ENCODE measurements at regions not wholly inside any gene's neighbourhood (a gene's known extent, or its start where the extent isn't known, plus 50 kb on each side); places are given as distances from the start of the nearest gene placed in this dataset.
"Not testable (repeated sequence)": the region's sequence is repeated elsewhere in the genome, so short reads cannot be mapped to it uniquely, and the experiment has no call there.

DNA sequence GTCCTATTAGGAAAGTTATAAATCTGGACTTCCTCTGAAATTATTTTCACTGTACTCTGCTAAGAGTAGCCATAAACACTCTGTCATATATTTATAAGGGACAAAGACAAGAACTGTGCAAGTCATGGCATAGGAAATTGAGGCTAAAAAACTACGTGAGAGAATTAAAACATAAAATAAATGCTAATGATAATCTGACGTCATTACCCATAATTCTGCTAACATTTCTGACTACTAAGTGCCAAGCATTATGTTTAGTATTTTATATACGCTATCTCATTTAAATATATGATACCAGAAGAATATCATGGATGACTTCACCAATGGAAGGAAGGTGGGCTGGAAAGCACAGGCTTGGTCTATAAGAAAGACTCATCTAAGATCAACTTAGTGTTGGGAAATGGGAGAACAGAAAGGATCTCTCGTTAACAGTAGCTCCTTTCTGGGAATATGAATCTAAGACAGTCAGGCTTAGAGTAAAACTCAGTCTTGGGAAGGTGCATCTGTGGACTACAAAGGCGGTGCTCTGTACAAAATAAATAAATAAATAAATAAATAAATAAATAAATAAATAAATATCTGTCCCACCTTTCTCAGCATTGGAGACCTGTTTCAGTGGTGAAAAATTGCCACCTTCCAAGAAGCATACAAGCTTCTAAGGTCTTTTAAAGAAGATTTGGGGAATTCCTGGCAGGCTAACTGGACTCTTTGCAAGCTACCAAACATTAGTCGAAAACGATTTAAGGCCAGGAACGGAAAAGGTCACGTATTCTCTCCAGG, 267.4 kb downstream of the CGGBP1 start:
- no peak overlapping the region for H3K27ac Mint-ChIP-seq
- CTCF ChIA-PET: interaction anchor here (0.9 to 1.3 kb wide), 2 partner anchors 19 to 391 kb away, joined by 3 read pairs; no protein-coding TSS in a partner anchor
- DNase-seq: no peak
- H3K36me3 Mint-ChIP-seq: no peaks in the 10 kb centered on the region
- peaks cover 53% of the 10 kb centered on the region for H3K27me3 Mint-ChIP-seq
- intact Hi-C loops (cut with micrococcal nuclease): loop anchor here (10.0 kb wide), 1 partner anchor 203 kb away; no protein-coding TSS in a partner anchor
- no peak overlapping the region for H3K4me3 Mint-ChIP-seq
- peaks cover 23% of the 10 kb centered on the region for H3K4me1 Mint-ChIP-seq (ENCODE audit: low read depth)
- POLR2A ChIA-PET: no interaction called here
- no peaks in the 10 kb centered on the region for H3K9me3 Mint-ChIP-seq

DNA sequence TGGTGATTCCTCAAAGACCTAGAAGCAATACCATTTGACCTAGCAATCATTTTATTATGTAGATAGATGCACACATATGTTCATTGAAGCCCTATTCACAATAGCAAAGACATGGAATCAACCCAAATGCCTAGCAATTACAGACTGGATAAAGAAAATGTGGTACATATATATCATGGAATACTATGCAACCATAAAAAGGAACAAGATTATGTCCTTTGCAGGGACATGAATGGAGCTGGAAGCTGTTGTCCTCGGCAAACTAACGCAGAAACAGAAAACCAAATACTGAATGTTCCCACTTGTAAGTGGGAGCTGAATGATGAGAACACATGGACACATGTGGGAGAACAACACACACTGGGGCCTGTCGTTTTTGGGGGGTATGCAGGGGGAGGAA, 269.8 kb downstream of the CGGBP1 start:
- CTCF ChIA-PET: interaction anchor here (0.6 to 0.9 kb wide), 2 partner anchors 13 to 18 kb away, joined by 3 read pairs; no protein-coding TSS in a partner anchor
- Mint-ChIP-seq H3K4me1 (ENCODE audit: low read depth) (peaks cover 16% of the 10 kb centered on the region), H3K27me3 (peaks cover 41% of the 10 kb centered on the region)
- POLR2A ChIA-PET; H3K9me3 Mint-ChIP-seq; H3K36me3 Mint-ChIP-seq; H3K4me3 Mint-ChIP-seq; H3K27ac Mint-ChIP-seq; intact Hi-C loops (cut with micrococcal nuclease); DNase-seq: not testable (repeated sequence)

DNA sequence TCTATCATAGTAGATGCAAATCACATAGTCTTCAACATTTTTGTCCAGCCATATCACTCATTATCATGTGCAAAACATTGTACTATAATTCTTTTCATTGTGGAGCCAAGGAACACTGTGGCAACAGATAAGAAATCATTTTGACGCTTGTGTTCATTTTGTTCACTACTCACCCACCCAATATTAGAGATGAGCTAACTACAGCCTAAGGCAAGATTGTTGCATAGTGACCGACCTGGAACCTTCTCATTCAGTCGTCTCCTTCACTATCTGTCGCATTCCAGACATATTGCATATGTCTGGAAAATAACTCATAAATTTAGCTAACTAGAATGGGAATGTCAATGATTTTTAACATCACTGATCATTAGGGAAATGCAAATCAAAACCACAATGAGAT, 270.3 kb downstream of the CGGBP1 start:
- no peaks in the 10 kb centered on the region for H3K9me3 Mint-ChIP-seq
- DNase-seq: no peak
- peaks cover 36% of the 10 kb centered on the region for H3K27me3 Mint-ChIP-seq
- peaks cover 13% of the 10 kb centered on the region for H3K4me1 Mint-ChIP-seq (ENCODE audit: low read depth)
- no peak overlapping the region for H3K4me3 Mint-ChIP-seq
- POLR2A ChIA-PET: no interaction called here
- no peak overlapping the region for H3K27ac Mint-ChIP-seq
- no peaks in the 10 kb centered on the region for H3K36me3 Mint-ChIP-seq
- CTCF ChIA-PET: interaction anchor here (0.6 to 0.9 kb wide), 2 partner anchors 12 to 17 kb away, joined by 3 read pairs; no protein-coding TSS in a partner anchor
- intact Hi-C loops (cut with micrococcal nuclease): no loop called here

GRCh38 chr3:87780811-87781210, 278.0 kb downstream of the CGGBP1 start:
- DNase-seq: no peak
- Mint-ChIP-seq H3K9me3 (no peaks in the 10 kb centered on the region), H3K27ac (no peak overlapping the region), H3K27me3 (peaks cover 14% of the 10 kb centered on the region), H3K4me1 (ENCODE audit: low read depth) (no peaks in the 10 kb centered on the region), H3K36me3 (peaks cover 1% of the 10 kb centered on the region), H3K4me3 (no peak overlapping the region)
- ChIA-PET CTCF (interaction anchor here (1.0 kb wide), 1 partner anchor 9 kb away, joined by 6 read pairs; no protein-coding TSS in a partner anchor), POLR2A (no interaction called here)
- intact Hi-C loops (cut with micrococcal nuclease): no loop called here

GRCh38 chr3:87778876-87779275, 279.9 kb downstream of the CGGBP1 start:
- DNase-seq: no peak
- Mint-ChIP-seq H3K4me1 (ENCODE audit: low read depth) (no peaks in the 10 kb centered on the region), H3K9me3 (no peaks in the 10 kb centered on the region), H3K4me3 (no peak overlapping the region), H3K27me3 (peaks cover 16% of the 10 kb centered on the region), H3K27ac (no peak overlapping the region), H3K36me3 (peaks cover 1% of the 10 kb centered on the region)
- CTCF ChIA-PET: no interaction called here
- POLR2A ChIA-PET: no interaction called here
- intact Hi-C loops (cut with micrococcal nuclease): no loop called here

DNA sequence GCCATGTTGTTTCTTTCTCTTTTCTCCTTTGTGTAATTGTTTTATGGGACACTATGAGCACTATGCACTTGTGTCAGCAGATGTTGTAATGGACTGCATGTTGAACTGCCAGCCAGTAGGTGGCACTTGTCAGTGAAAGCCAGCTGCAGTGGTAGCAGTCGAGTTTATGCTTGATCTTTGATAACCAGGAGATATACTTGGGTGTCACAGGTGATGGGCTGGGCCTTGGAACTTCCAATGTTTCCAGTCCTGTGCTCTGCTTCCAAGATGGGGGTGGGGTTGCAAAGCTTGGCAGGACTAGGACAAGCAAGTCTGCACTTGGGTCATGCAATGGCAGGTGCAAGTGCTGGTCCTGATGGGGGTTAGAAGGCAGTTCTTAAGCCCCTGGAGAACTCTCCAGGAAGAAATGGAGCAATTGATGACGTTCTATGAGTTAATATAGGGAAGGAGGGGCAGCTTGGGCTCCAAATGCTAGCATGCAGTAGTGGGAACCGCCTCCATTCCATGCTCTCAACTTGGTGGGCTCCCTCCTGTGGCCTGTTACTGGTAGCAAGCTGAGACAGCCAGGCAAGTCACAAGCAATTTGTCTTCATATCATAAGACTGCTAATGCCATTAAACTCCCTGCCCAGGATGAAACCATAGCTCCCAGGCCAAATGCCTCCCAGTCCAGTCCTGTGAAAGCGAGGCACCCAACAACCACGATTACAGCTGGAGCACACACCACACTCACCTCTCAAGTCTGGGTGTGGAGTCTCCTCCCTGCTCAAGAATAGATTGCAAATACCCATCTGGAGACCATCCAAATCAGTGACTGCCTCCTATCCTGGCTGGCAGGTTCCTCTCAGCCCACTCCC, 287.2 kb downstream of the CGGBP1 start:
- ChIA-PET CTCF (interaction anchor here (0.9 to 1.8 kb wide), 17 partner anchors 8 to 473 kb away, joined by 3 to 20 read pairs (median 5); no protein-coding TSS in a partner anchor), POLR2A (no interaction called here)
- Mint-ChIP-seq H3K27me3 (peaks cover 4% of the 10 kb centered on the region), H3K9me3 (no peaks in the 10 kb centered on the region), H3K4me1 (ENCODE audit: low read depth) (no peaks in the 10 kb centered on the region), H3K4me3 (no peak overlapping the region), H3K36me3 (no peaks in the 10 kb centered on the region), H3K27ac (no peak overlapping the region)
- intact Hi-C loops (cut with micrococcal nuclease): loop anchor here (1.0 to 2.0 kb wide), 4 partner anchors 232 to 473 kb away; no protein-coding TSS in a partner anchor
- peak; percentile 33 for DNase-seq

DNA sequence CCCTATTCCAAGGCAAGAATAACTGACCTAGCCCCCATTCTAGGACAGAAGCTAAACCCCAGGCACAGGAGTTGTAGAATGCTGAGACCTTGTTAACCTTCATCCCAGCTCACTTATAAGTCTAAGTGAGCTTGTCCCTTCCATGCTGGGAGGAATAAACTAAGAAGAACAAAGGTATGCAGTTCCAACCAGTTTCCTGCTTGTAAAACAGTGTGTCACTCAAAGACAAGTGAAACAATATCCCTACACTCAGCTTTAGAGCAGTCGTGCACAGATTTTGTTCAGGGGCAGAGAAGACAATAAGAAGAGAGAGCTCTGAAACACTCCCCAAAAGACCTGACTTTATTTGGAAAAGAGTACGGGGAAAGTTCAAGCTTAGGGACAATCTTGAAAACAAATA, 292.1 kb downstream of the CGGBP1 start:
- no peak overlapping the region for H3K27ac Mint-ChIP-seq
- intact Hi-C loops (cut with micrococcal nuclease): no loop called here
- no peak overlapping the region for H3K4me3 Mint-ChIP-seq
- no peak for DNase-seq
- H3K36me3 Mint-ChIP-seq: no peaks in the 10 kb centered on the region
- ChIA-PET POLR2A (no interaction called here), CTCF (no interaction called here)
- peaks cover 2% of the 10 kb centered on the region for H3K27me3 Mint-ChIP-seq
- no peaks in the 10 kb centered on the region for H3K4me1 Mint-ChIP-seq (ENCODE audit: low read depth)
- H3K9me3 Mint-ChIP-seq: no peaks in the 10 kb centered on the region

- Mint-ChIP-seq H3K27me3 (peaks cover 2% of the 10 kb centered on the region), H3K4me3 (no peak overlapping the region), H3K4me1 (ENCODE audit: low read depth) (no peaks in the 10 kb centered on the region), H3K27ac (no peak overlapping the region), H3K36me3 (no peaks in the 10 kb centered on the region), H3K9me3 (no peaks in the 10 kb centered on the region)
- ChIA-PET POLR2A (no interaction called here), CTCF (no interaction called here)
- intact Hi-C loops (cut with micrococcal nuclease): no loop called here
- no peak for DNase-seq
These were observed 293.5 kb downstream of the CGGBP1 start for GRCh38 chr3:87765256-87765655.

- H3K36me3 Mint-ChIP-seq: no peaks in the 10 kb centered on the region
- ChIA-PET POLR2A (no interaction called here), CTCF (no interaction called here)
- no peaks in the 10 kb centered on the region for H3K4me1 Mint-ChIP-seq (ENCODE audit: low read depth)
- H3K27me3 Mint-ChIP-seq: no peaks in the 10 kb centered on the region
- H3K4me3 Mint-ChIP-seq: no peak overlapping the region
- intact Hi-C loops (cut with micrococcal nuclease): no loop called here
- no peaks in the 10 kb centered on the region for H3K9me3 Mint-ChIP-seq
- DNase-seq: no peak
- H3K27ac Mint-ChIP-seq: no peak overlapping the region
These were observed 297.0 kb downstream of the CGGBP1 start for GRCh38 chr3:87761795-87762194.

DNA sequence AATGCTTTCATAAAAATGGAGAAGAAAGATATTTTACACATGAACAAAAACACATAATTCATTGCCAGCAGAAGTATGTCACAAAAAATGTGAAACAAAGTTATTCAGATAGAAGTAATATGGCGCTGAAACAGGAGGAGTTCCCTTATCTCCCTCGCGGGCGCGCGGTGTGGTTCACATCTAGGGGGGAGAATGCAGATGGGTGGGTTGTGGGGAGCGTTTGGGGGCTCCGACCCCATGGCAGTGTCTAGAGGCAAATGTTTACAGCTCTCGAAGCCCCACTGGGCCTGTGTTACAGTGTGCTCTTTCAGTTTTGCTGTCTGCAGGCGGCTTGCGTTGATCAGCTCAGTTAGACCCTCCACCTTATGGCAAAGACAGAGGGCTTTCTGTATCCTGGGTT, 297.5 kb downstream of the CGGBP1 start:
- Mint-ChIP-seq H3K36me3 (no peaks in the 10 kb centered on the region), H3K4me3 (no peak overlapping the region), H3K27ac (no peak overlapping the region), H3K4me1 (ENCODE audit: low read depth) (no peaks in the 10 kb centered on the region), H3K27me3 (no peaks in the 10 kb centered on the region), H3K9me3 (no peaks in the 10 kb centered on the region)
- intact Hi-C loops (cut with micrococcal nuclease): no loop called here
- POLR2A ChIA-PET: no interaction called here
- DNase-seq: no peak
- CTCF ChIA-PET: no interaction called here

GRCh38 chr3:87756616-87757015, 302.2 kb downstream of the CGGBP1 start:
- Mint-ChIP-seq H3K9me3 (peaks cover 4% of the 10 kb centered on the region), H3K27me3 (no peaks in the 10 kb centered on the region), H3K27ac (no peak overlapping the region), H3K36me3 (no peaks in the 10 kb centered on the region), H3K4me1 (ENCODE audit: low read depth) (no peaks in the 10 kb centered on the region), H3K4me3 (no peak overlapping the region)
- CTCF ChIA-PET: no interaction called here
- DNase-seq: no peak
- POLR2A ChIA-PET: no interaction called here
- intact Hi-C loops (cut with micrococcal nuclease): no loop called here

GRCh38 chr3:87755852-87756251, 303.0 kb downstream of the CGGBP1 start:
- peaks cover 4% of the 10 kb centered on the region for H3K9me3 Mint-ChIP-seq
- ChIA-PET CTCF (no interaction called here), POLR2A (no interaction called here)
- DNase-seq: no peak
- intact Hi-C loops (cut with micrococcal nuclease): no loop called here
- H3K4me3 Mint-ChIP-seq: no peak overlapping the region
- no peaks in the 10 kb centered on the region for H3K27me3 Mint-ChIP-seq
- H3K27ac Mint-ChIP-seq: no peak overlapping the region
- H3K36me3 Mint-ChIP-seq: no peaks in the 10 kb centered on the region
- no peaks in the 10 kb centered on the region for H3K4me1 Mint-ChIP-seq (ENCODE audit: low read depth)

Measured in activated CD4-positive, alpha-beta memory T cell treated with anti-CD3 and anti-CD28 coated beads for 36 hours (primary cell).